IMR-90 (cell line): ENCODE measurements at regions not wholly inside any gene's neighbourhood (a gene's known extent, or its start where the extent isn't known, plus 50 kb on each side); places are given as distances from the start of the nearest gene placed in this dataset.

Source experiments
- ATAC-seq: fragments of 200-7000 bp; cut with Tn5 transposase; 2 replicates; pipeline ENCODE4 v1.9.1; 2020; ENCODE audit warnings: low read depth, mild to moderate bottlenecking, moderate library complexity
- BruUV-seq: library from RNA; stranded (reverse); fragments of 400-500 nt; replicated peaks from 2 replicates; lab custom pipeline; 2021; lab: Mats Ljungman, UMichigan
- CTCF ChIA-PET: fragments of 300-600 bp; formaldehyde crosslinking; extraction: SDS; loops from one replicate; lab custom pipeline; 2021; ENCODE audit warnings: antibody characterized with exemption; lab: Yijun Ruan, JAX
- POLR2A ChIA-PET: fragments of 300-600 bp; sonication (Branson Sonifier 250); formaldehyde crosslinking; loops from one replicate; lab custom pipeline; 2022; ENCODE audit warnings: antibody characterized with exemption; ENCODE audit not compliant: unreplicated experiment; lab: Charles Lee
- DNase-seq: peaks from one replicate; pipeline ENCODE4 v3.0.0; 2013
- H2AFZ ChIP-seq: replicated peaks from 2 replicates; pipeline ENCODE3; 2013; ENCODE audit warnings: low read length, mild to moderate bottlenecking; ENCODE audit not compliant: poor library complexity
- H2AK5ac ChIP-seq: 2 replicates; pipeline ENCODE4 v1.6.1; 2013; ENCODE audit warnings: low read depth, low read length, inconsistent platforms
- H2AK9ac ChIP-seq: replicated peaks from 2 replicates; pipeline ENCODE3; 2013; ENCODE audit warnings: mild to moderate bottlenecking, low read depth, low read length, moderate library complexity; ENCODE audit not compliant: poor library complexity
- H2BK120ac ChIP-seq: 2 replicates; pipeline ENCODE4 v1.6.1; 2013; ENCODE audit warnings: low read depth, low read length, inconsistent platforms
- H2BK15ac ChIP-seq: 3 replicates; pipeline ENCODE4 v1.6.1; 2013; ENCODE audit warnings: low read depth, low read length, inconsistent platforms
- H2BK20ac ChIP-seq: 2 replicates; pipeline ENCODE4 v1.6.1; 2013; ENCODE audit warnings: low read depth, mild to moderate bottlenecking, inconsistent platforms, low read length, moderate library complexity
- H2BK5ac ChIP-seq: 2 replicates; pipeline ENCODE4 v1.6.1; 2013; ENCODE audit warnings: mild to moderate bottlenecking, low read depth, low read length, inconsistent platforms; ENCODE audit not compliant: poor library complexity, severe bottlenecking
- H3K14ac ChIP-seq: replicated peaks from 2 replicates; pipeline ENCODE4 v1.6.1; 2013; ENCODE audit warnings: low read depth, low read length, inconsistent platforms
- H3K18ac ChIP-seq: 2 replicates; pipeline ENCODE4 v1.6.1; 2013; ENCODE audit warnings: low read depth, low read length, control low read depth
- H3K23ac ChIP-seq: 2 replicates; pipeline ENCODE4 v1.6.1; 2013; ENCODE audit warnings: low read depth, low read length, inconsistent platforms
- H3K27ac ChIP-seq: 2 replicates; pipeline ENCODE4 v1.5.1; 2013; ENCODE audit warnings: mild to moderate bottlenecking, control low read depth, low read length; ENCODE audit not compliant: insufficient read depth
- H3K27me3 ChIP-seq: 2 replicates; pipeline ENCODE4 v1.6.1; 2013; ENCODE audit warnings: low read length; ENCODE audit not compliant: control insufficient read depth, insufficient read depth
- H3K36me3 ChIP-seq: 2 replicates; pipeline ENCODE4 v1.6.1; 2013; ENCODE audit warnings: low read length, mixed read lengths; ENCODE audit not compliant: control insufficient read depth, insufficient read depth
- H3K4ac ChIP-seq: 2 replicates; pipeline ENCODE4 v1.6.1; 2013; ENCODE audit warnings: low read depth, low read length, inconsistent platforms
- H3K4me1 ChIP-seq: 2 replicates; pipeline ENCODE4 v1.6.1; 2013; ENCODE audit warnings: low read length, mixed read lengths; ENCODE audit not compliant: control insufficient read depth, insufficient read depth
- H3K4me2 ChIP-seq: 2 replicates; pipeline ENCODE4 v1.6.1; 2013; ENCODE audit warnings: low read depth, mild to moderate bottlenecking, control low read depth, low read length, moderate library complexity
- H3K4me3 ChIP-seq: 2 replicates; pipeline ENCODE4 v1.5.1; 2013; ENCODE audit warnings: low read depth, mild to moderate bottlenecking, control low read depth, low read length, moderate library complexity; ENCODE audit not compliant: insufficient read depth
- H3K56ac ChIP-seq: 2 replicates; pipeline ENCODE4 v1.6.1; 2013; ENCODE audit warnings: low read length, inconsistent platforms; ENCODE audit not compliant: insufficient read depth; ENCODE audit errors: extremely low read depth
- H3K79me1 ChIP-seq, 2 experiments: 2 replicates each; pipeline ENCODE4 v1.6.1; 2013; ENCODE audit warnings: low read length in 2 of 2, inconsistent platforms in 1 of 2, low read depth in 1 of 2
- H3K9ac ChIP-seq: 2 replicates; pipeline ENCODE4 v1.6.1; 2013; ENCODE audit warnings: low read depth, low read length, control low read depth
- H3K9me1 ChIP-seq: 2 replicates; pipeline ENCODE4 v1.6.1; 2013; ENCODE audit warnings: low read length, inconsistent platforms; ENCODE audit not compliant: insufficient read depth
- H3K9me3 ChIP-seq: 2 replicates; pipeline ENCODE4 v1.6.1; 2013; ENCODE audit warnings: low read length; ENCODE audit not compliant: control insufficient read depth, insufficient read depth
- H4K20me1 ChIP-seq: 2 replicates; pipeline ENCODE4 v1.6.1; 2013; ENCODE audit warnings: low read length, inconsistent platforms; ENCODE audit not compliant: insufficient read depth
- H4K5ac ChIP-seq: 2 replicates; pipeline ENCODE4 v1.6.1; 2013; ENCODE audit warnings: mild to moderate bottlenecking, low read depth, low read length, control low read depth
- H4K8ac ChIP-seq, 2 experiments: 2 replicates each; pipeline ENCODE4 v1.6.1; 2013; ENCODE audit warnings: low read depth in 2 of 2, low read length in 2 of 2, control low read depth in 1 of 2, inconsistent platforms in 1 of 2
- H4K91ac ChIP-seq: 2 replicates; pipeline ENCODE4 v1.6.1; 2013; ENCODE audit warnings: low read depth, low read length, inconsistent platforms; ENCODE audit not compliant: insufficient read depth
- CEBPB ChIP-seq: IDR thresholded peaks from 2 replicates; pipeline ENCODE4 v1.6.1; 2012; ENCODE audit warnings: low read depth, low read length, improper control_type of control experiment
- CHD1 ChIP-seq: IDR thresholded peaks from 2 replicates; pipeline ENCODE4 v1.6.1; 2012; ENCODE audit warnings: low read depth, low read length, improper control_type of control experiment
- CTCF ChIP-seq: conservative IDR thresholded peaks from 2 replicates; pipeline ENCODE4 v1.5.1; 2012; ENCODE audit warnings: mild to moderate bottlenecking, low read depth, low read length, improper control_type of control experiment
- ELK1 ChIP-seq: fragments of 150-350 bp; IDR thresholded peaks from 2 replicates; pipeline ENCODE4 v1.6.1; 2016; ENCODE audit warnings: low read depth, mild to moderate bottlenecking, low read length, moderate library complexity, borderline replicate concordance
- FOS ChIP-seq: fragments of 150-350 bp; IDR thresholded peaks from 2 replicates; pipeline ENCODE4 v1.6.1; 2016; ENCODE audit warnings: low read depth, low read length
- MAFK ChIP-seq: IDR thresholded peaks from 2 replicates; pipeline ENCODE4 v1.6.1; 2012; ENCODE audit warnings: low read depth, low read length, improper control_type of control experiment
- MAZ ChIP-seq: IDR thresholded peaks from 2 replicates; pipeline ENCODE4 v1.6.1; 2012; ENCODE audit warnings: low read depth, mild to moderate bottlenecking, low read length, improper control_type of control experiment, moderate library complexity, borderline replicate concordance
- MXI1 ChIP-seq: IDR thresholded peaks from 2 replicates; pipeline ENCODE4 v1.6.1; 2012; ENCODE audit warnings: low read depth, mild to moderate bottlenecking, low read length, moderate library complexity, borderline replicate concordance
- POLR2A ChIP-seq: IDR thresholded peaks from 2 replicates; pipeline ENCODE4 v1.6.1; 2012; ENCODE audit warnings: mild to moderate bottlenecking, low read depth, low read length
- RCOR1 ChIP-seq: IDR thresholded peaks from 2 replicates; pipeline ENCODE4 v1.6.1; 2012; ENCODE audit warnings: mild to moderate bottlenecking, low read length, improper control_type of control experiment; ENCODE audit not compliant: insufficient replicate concordance
- RFX5 ChIP-seq: IDR thresholded peaks from 2 replicates; pipeline ENCODE4 v1.8.0; 2012; ENCODE audit warnings: low read depth, mild to moderate bottlenecking, low read length, moderate library complexity
- WGBS, 2 experiments: methylation state at CpG; one replicate each; pipeline versions ENCODE4 v1.1.5 to v1.1.7; 2013; ENCODE audit warnings: missing lambda C conversion rate in 2 of 2; ENCODE audit not compliant: insufficient read length in 1 of 2; ENCODE audit errors: extremely low coverage in 2 of 2; 5-methylcytosine and 5-hydroxymethylcytosine counted together
- dilution Hi-C: fragments of 300-500 bp; cut with HindIII; formaldehyde crosslinking; loops from one replicate; pipeline ENCODE4 v1.14.3; 2018; ENCODE audit warnings: low sequenced_read_pairs; ENCODE audit not compliant: unreplicated experiment
- in situ Hi-C: fragments of 300-500 bp; cut with MboI; formaldehyde crosslinking; loops from 3 replicates; pipeline ENCODE4 v1.14.3; 2019; ENCODE audit warnings: low sequenced_read_pairs, inconsistent platforms, mixed read lengths
- intact Hi-C: fragments of 100-400 bp; cut with micrococcal nuclease; formaldehyde crosslinking; loops from 2 replicates; pipeline ENCODE4 v1.10.0; 2022

GRCh38 chr2:7438855-7439254 lies 521.6 kb downstream of the RNF144A start:
- Histone ChIP-seq H3K18ac (no peak overlapping the region), H2BK5ac (no peak overlapping the region), H3K27ac (no peak overlapping the region), H2BK120ac (no peak overlapping the region), H3K27me3 (no peaks in the 10 kb centered on the region), H4K8ac (no peak overlapping the region), H4K20me1 (no peaks in the 10 kb centered on the region), H2AFZ (no peak overlapping the region), H2AK5ac (no peak overlapping the region), H4K91ac (no peak overlapping the region), H3K4me2 (no peak overlapping the region), H2BK15ac (no peak overlapping the region), H3K23ac (no peak overlapping the region), H4K5ac (no peak overlapping the region), H3K4me3 (no peak overlapping the region), H2BK20ac (no peak overlapping the region), H2AK9ac (no peak overlapping the region), H3K56ac (no peak overlapping the region), H3K79me1 (no peaks in the 10 kb centered on the region), H3K9ac (no peak overlapping the region), H3K14ac (no peak overlapping the region), H3K4me1 (no peaks in the 10 kb centered on the region), H3K36me3 (no peaks in the 10 kb centered on the region), H3K9me3 (no peaks in the 10 kb centered on the region), H3K9me1 (no peaks in the 10 kb centered on the region), H3K4ac (no peak overlapping the region)
- dilution Hi-C loops (no loop called here), in situ Hi-C loops (no loop called here), intact Hi-C loops (no loop called here)
- no peak for DNase-seq
- TF ChIP-seq MAFK (no peak), ELK1 (no peak), POLR2A (no peak), RCOR1 (no peak), CEBPB (no peak), MAZ (no peak), CHD1 (no peak), MXI1 (no peak), RFX5 (no peak), FOS (no peak), CTCF (no peak)
- POLR2A ChIA-PET = no interaction called here
- WGBS, 2 experiments = no CpG with 5 or more reads among the region's 1 CpG
- CTCF ChIA-PET = no interaction called here
- no peak for ATAC-seq
- no TSS peak for BruUV-seq
